MV-4-11 (cell line): ENCODE measurements at regions not wholly inside any gene's neighbourhood (a gene's known extent, or its start where the extent isn't known, plus 50 kb on each side); places are given as distances from the start of the nearest gene placed in this dataset.

Experiments
- DNase-seq: peaks from one replicate; lab custom pipeline; 2025; lab: John Stamatoyannopoulos, UW

- DNase-seq = no peak
Measured at GRCh38 chr6:145159921-145160320, 575.4 kb downstream of the EPM2A start.

GRCh38 chr6:145161501-145161900 lies 573.8 kb downstream of the EPM2A start:
- DNase-seq = no peak

- no peak for DNase-seq
Measured at GRCh38 chr6:145169726-145170224, 565.5 kb downstream of the EPM2A start.

- no peak for DNase-seq
Measured at GRCh38 chr6:145175470-145175869, 559.9 kb downstream of the EPM2A start.

- no peak for DNase-seq
Measured at GRCh38 chr6:145178391-145178790, 556.9 kb downstream of the EPM2A start.

- DNase-seq = no peak
Measured at GRCh38 chr6:145187491-145188206, 547.7 kb downstream of the EPM2A start.

- no peak for DNase-seq
Measured at GRCh38 chr6:145189836-145190235, 545.5 kb downstream of the EPM2A start.

GRCh38 chr6:145194389-145194788 lies 540.9 kb downstream of the EPM2A start:
- no peak for DNase-seq

- DNase-seq = no peak
Measured at GRCh38 chr6:145199961-145200360, 535.4 kb downstream of the EPM2A start.

GRCh38 chr6:145204301-145204700 lies 531.0 kb downstream of the EPM2A start:
- DNase-seq = no peak

GRCh38 chr6:145206247-145206907 lies 528.9 kb downstream of the EPM2A start:
- peak; percentile 40 for DNase-seq

- no peak for DNase-seq
Measured at GRCh38 chr6:145208474-145208873, 526.8 kb downstream of the EPM2A start.

- DNase-seq = no peak
Measured at GRCh38 chr6:145209272-145209671, 526.0 kb downstream of the EPM2A start.

GRCh38 chr6:145212813-145213212 lies 522.5 kb downstream of the EPM2A start:
- no peak for DNase-seq

GRCh38 chr6:145213614-145214013 lies 521.7 kb downstream of the EPM2A start:
- no peak for DNase-seq

- no peak for DNase-seq
Measured at GRCh38 chr6:145214570-145214969, 520.8 kb downstream of the EPM2A start.

GRCh38 chr6:145224450-145224849 lies 510.9 kb downstream of the EPM2A start:
- DNase-seq = no peak

- DNase-seq = no peak
Measured at GRCh38 chr6:145225500-145225899, 509.8 kb downstream of the EPM2A start.

- DNase-seq = no peak
Measured at GRCh38 chr6:145227593-145227992, 507.7 kb downstream of the EPM2A start.

GRCh38 chr6:145228962-145229582 lies 506.2 kb downstream of the EPM2A start:
- no peak for DNase-seq

- DNase-seq = no peak
Measured at GRCh38 chr6:145233955-145234354, 501.4 kb downstream of the EPM2A start.

GRCh38 chr6:145235207-145235606 lies 500.1 kb downstream of the EPM2A start:
- DNase-seq = no peak

GRCh38 chr6:145238787-145239186 lies 496.5 kb downstream of the EPM2A start:
- no peak for DNase-seq
